ENCODE measurements at regions not wholly inside any gene's neighbourhood (a gene's known extent, or its start where the extent isn't known, plus 50 kb on each side); places are given as distances from the start of the nearest gene placed in this dataset.

DNA sequence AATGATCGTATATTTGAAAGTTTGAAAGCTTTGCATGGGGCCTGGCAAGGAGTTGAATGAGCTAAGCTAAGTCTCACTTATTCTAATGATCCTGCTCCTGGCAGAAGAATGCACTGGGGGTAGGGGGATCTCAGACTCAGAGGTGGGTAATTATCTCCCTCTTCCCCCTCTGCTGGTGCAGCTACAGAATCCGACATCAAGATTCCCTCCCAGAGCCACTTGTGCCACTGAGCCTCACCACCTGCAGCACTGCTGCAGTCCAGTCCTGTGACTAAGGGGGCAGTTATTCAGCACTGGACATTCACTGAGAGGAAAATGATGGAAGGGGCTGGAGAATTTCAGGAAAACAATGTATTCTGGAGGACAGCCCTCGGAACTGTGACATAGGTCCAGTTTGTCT lies 205.8 kb downstream of the DEPDC1B start:
- TF ChIP-seq POLR2AphosphoS5 (IDR thresholded peaks at IDR 0.05; ENCODE audit: insufficient read depth in 1 of 2, low read depth in 1 of 2) = no peak
- no peak for TF ChIP-seq POLR2A (IDR thresholded peaks at IDR 0.05)
